Thyroid gland (tissue), 4 donors: ENCODE measurements at regions not wholly inside any gene's neighbourhood (a gene's known extent, or its start where the extent isn't known, plus 50 kb on each side); places are given as distances from the start of the nearest gene placed in this dataset.

Source experiments
- DNase-seq, 2 donors: peaks; one replicate each; pipeline ENCODE4 v3.0.0-alpha.2; 2019
- H3K27ac ChIP-seq, 3 donors: fragments of 200-600 bp; sonication (generic); 1 replicate in 2 of 3; 2 replicates in 1 of 3; pipeline ENCODE4 v1.5.1; 2016 to 2019; ENCODE audit warnings: mild to moderate bottlenecking in 1 of 3, moderate library complexity in 1 of 3
- H3K27me3 ChIP-seq: fragments of 200-600 bp; sonication (generic); one replicate; pipeline ENCODE4 v1.5.1; 2019
- H3K36me3 ChIP-seq, 2 donors: fragments of 200-600 bp; sonication (generic); one replicate each; pipeline ENCODE4 v1.5.1; 2016 to 2019
- H3K4me1 ChIP-seq, 2 donors: fragments of 200-600 bp; sonication (generic); one replicate each; pipeline ENCODE4 v1.5.1; 2017 to 2019
- H3K4me3 ChIP-seq, 3 donors: fragments of 200-600 bp; sonication (generic); replicated peaks in 1 of 3; 1 replicate in 2 of 3; 2 replicates in 1 of 3; pipeline ENCODE4 v1.5.1; 2016; ENCODE audit warnings: mild to moderate bottlenecking in 1 of 3
- H3K9me3 ChIP-seq: fragments of 200-600 bp; sonication (generic); one replicate; pipeline ENCODE4 v1.5.1; 2017
- CTCF ChIP-seq, 6 experiments: fragments of 200-600 bp in 3 of 6; fragments of 450-650 bp in 3 of 6; sonication (generic) in 3 of 6; IDR thresholded peaks; one replicate each; pipeline ENCODE4 v1.5.1; 2016 to 2019; ENCODE audit warnings: antibody characterized with exemption in 6 of 6, mild to moderate bottlenecking in 2 of 6, inconsistent platforms in 1 of 6, moderate library complexity in 1 of 6
- POLR2A ChIP-seq, 2 donors: fragments of 450-650 bp; IDR thresholded peaks; one replicate each; pipeline ENCODE4 v1.6.1; 2017; ENCODE audit warnings: antibody characterized with exemption in 2 of 2, mild to moderate bottlenecking in 2 of 2, moderate library complexity in 1 of 2
- WGBS, 2 donors: methylation state at CpG; one replicate each; pipeline ENCODE4 v1.1.5; 2017; 5-methylcytosine and 5-hydroxymethylcytosine counted together
- intact Hi-C: fragments of 100-400 bp; cut with DNase I; formaldehyde crosslinking; loops from one replicate; pipeline ENCODE4 v1.15.1; 2023

GRCh38 chr6:150456466-150456865, 87.7 kb downstream of the IYD start:
- Histone ChIP-seq H3K27me3 (no peaks in the 10 kb centered on the region), H3K9me3 (no peaks in the 10 kb centered on the region), H3K27ac (no peak overlapping the region), H3K4me1 (peaks cover 16 to 22% of the 10 kb centered on the region in 2 donors), H3K36me3 (no peaks in the 10 kb centered on the region), H3K4me3 (no peak overlapping the region)
- intact Hi-C loops, result no loop called here
- WGBS, 2 donors, result 81 to 89% methylated on average over 7 of the region's 7 CpGs
- no peak for TF ChIP-seq POLR2A (IDR thresholded peaks at IDR 0.05)
- no peak for TF ChIP-seq CTCF (IDR thresholded peaks at IDR 0.05)
- no peak for DNase-seq

GRCh38 chr6:150456902-150457643, 88.3 kb downstream of the IYD start:
- H3K36me3 ChIP-seq, result no peaks in the 10 kb centered on the region

GRCh38 chr6:150458579-150458978, 89.8 kb downstream of the IYD start:
- no peak for DNase-seq
- no peaks in the 10 kb centered on the region for H3K36me3 ChIP-seq
- no peak overlapping the region for H3K4me3 ChIP-seq
- no peaks in the 10 kb centered on the region for H3K27me3 ChIP-seq
- TF ChIP-seq POLR2A (IDR thresholded peaks at IDR 0.05) (no peak), CTCF (IDR thresholded peaks at IDR 0.05) (no peak)
- H3K27ac ChIP-seq, result no peak overlapping the region
- WGBS, 2 donors, result 72 to 81% methylated on average over 5 of the region's 5 CpGs
- intact Hi-C loops, result no loop called here
- H3K4me1 ChIP-seq, result peaks cover 3 to 5% of the 10 kb centered on the region in 2 donors
- no peaks in the 10 kb centered on the region for H3K9me3 ChIP-seq

More at GRCh38 chr6:150456902-150457643, 88.3 kb downstream of the IYD start:
- intact Hi-C loops, result no loop called here
- WGBS, 2 donors, result 87 to 89% methylated on average over 7 of the region's 7 CpGs
- Histone ChIP-seq H3K4me3 (no peak overlapping the region), H3K27me3 (no peaks in the 10 kb centered on the region), H3K9me3 (no peaks in the 10 kb centered on the region), H3K4me1 (peaks cover 16 to 20% of the 10 kb centered on the region in 2 donors), H3K27ac (no peak overlapping the region)
- TF ChIP-seq CTCF (IDR thresholded peaks at IDR 0.05), result no peak
- no peak for TF ChIP-seq POLR2A (IDR thresholded peaks at IDR 0.05)
- DNase-seq, result no peak

- Histone ChIP-seq H3K9me3 (no peaks in the 10 kb centered on the region), H3K27ac (no peak overlapping the region), H3K27me3 (no peaks in the 10 kb centered on the region), H3K4me3 (no peak overlapping the region), H3K4me1 (no peaks in the 10 kb centered on the region), H3K36me3 (no peaks in the 10 kb centered on the region)
- no peak for DNase-seq
- intact Hi-C loops, result no loop called here
- 86 to 96% methylated on average over 5 of the region's 5 CpGs for WGBS, 2 donors
- TF ChIP-seq POLR2A (IDR thresholded peaks at IDR 0.05), result no peak
Measured at GRCh38 chr6:150463852-150464251, 95.0 kb downstream of the IYD start.

GRCh38 chr6:150464966-150465365, 96.2 kb downstream of the IYD start:
- Histone ChIP-seq H3K9me3 (no peaks in the 10 kb centered on the region), H3K4me3 (no peak overlapping the region), H3K36me3 (no peaks in the 10 kb centered on the region), H3K4me1 (no peaks in the 10 kb centered on the region), H3K27me3 (no peaks in the 10 kb centered on the region), H3K27ac (no peak overlapping the region)
- TF ChIP-seq CTCF (IDR thresholded peaks at IDR 0.05) (no peak), POLR2A (IDR thresholded peaks at IDR 0.05) (no peak)
- intact Hi-C loops, result no loop called here
- WGBS, 2 donors, result 92 to 94% methylated on average over 2 of the region's 2 CpGs
- no peak for DNase-seq
